GM11168 (cell line): ENCODE measurements at regions not wholly inside any gene's neighbourhood (a gene's known extent, or its start where the extent isn't known, plus 50 kb on each side); places are given as distances from the start of the nearest gene placed in this dataset.
"Not testable (repeated sequence)": the region's sequence is repeated elsewhere in the genome, so short reads cannot be mapped to it uniquely, and the experiment has no call there.

Experiments
- in situ Hi-C: fragments of 300-500 bp; cut with MboI; formaldehyde crosslinking; loops from one replicate; pipeline ENCODE4 v1.12.0; 2022; ENCODE audit warnings: low sequenced_read_pairs; ENCODE audit not compliant: unreplicated experiment

DNA sequence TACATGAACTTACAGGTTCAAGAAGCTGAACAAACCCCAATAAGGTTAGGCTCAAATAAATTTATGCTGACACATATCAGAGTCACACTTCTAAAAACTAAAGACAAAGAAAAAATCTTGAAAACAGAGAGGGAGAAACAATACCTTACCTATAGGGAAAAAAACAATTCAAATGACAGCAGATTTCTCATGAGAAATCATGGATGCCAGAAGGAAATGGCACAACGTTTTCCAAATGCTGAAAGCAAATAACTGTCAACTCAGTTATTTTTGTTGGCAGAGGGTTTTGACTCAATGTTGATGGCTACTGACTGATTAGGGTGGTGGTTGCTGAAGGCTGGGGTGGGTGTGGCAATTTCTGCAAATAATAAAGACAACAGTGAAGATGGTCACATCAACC, 239.4 kb downstream of the ARHGAP12 start:
- in situ Hi-C loops, result no loop called here

DNA sequence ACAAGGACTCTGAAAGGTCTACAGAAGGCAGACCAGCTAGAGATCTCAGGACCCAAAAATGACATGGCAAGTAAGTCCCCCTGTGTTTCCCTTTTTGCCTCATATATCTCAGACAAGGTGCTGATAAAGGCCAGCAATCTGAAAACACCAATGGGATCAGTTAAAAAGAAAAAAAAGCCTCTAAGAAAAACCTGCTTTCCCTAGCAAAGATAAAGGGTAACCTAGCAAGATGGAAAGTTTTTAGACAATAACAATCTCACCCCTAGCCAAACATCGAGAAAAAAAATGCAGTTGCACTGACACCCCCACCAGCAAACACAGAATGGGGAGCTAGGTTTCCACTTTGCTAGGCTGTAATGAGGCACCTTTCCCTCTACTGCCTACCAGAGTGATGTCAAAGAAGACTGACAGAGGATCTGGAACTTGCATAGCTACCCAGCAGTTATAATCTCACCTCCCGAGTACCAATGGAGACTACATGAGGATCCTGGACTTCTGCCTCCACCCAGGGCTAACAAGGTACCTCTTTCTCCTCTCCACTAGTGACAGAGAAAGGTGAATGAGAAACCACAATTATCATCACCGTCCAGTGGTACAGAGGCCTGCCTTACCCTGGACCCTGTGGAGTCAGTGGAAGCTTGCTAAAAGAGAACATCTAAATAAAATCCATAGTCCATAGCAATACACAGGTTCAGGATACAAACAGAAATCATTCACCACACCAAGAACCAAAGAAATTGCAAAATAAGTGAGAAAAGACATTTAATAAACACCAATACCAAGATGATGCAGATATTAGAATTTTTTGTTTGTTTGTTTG, 240.8 kb downstream of the ARHGAP12 start:
- in situ Hi-C loops, result no loop called here

DNA sequence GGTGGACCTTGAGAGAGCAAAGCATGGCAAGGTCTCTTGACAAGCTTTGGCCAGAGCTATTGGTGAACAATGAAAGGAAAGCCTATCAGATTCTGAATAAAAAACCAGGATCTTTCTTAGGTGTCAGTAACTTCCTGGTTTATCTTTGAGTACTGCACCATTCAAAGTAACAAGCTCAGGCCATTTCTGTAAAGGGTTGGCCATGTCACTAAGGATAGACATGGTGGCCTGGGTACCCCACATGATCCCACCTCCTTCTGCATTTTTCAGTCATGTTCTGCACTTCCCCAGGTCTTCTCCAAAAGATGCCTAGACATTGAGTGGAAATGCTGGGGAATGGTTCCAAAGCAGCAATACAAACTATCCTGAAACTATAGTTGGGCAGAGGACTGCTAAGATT, 242.0 kb downstream of the ARHGAP12 start:
- in situ Hi-C loops, result no loop called here

DNA sequence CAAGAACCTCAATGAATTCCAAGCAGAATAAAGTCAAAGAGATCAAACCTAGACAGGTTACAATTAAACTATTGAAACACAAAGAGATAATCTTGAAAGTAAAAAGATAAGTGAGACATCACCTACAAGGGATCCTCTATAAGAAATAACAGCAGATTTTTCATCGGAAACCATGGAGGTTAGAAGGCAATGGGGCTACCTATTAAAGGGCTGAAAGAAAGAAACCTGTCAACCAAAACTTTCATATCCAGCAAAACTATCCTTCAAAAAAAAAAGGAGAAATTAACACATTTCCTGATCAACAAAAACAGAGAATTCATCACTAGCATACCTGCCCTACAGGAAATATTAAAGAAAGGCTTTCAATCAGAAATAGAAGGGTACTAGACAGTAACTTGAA, 244.9 kb downstream of the ARHGAP12 start:
- in situ Hi-C loops, result no loop called here

DNA sequence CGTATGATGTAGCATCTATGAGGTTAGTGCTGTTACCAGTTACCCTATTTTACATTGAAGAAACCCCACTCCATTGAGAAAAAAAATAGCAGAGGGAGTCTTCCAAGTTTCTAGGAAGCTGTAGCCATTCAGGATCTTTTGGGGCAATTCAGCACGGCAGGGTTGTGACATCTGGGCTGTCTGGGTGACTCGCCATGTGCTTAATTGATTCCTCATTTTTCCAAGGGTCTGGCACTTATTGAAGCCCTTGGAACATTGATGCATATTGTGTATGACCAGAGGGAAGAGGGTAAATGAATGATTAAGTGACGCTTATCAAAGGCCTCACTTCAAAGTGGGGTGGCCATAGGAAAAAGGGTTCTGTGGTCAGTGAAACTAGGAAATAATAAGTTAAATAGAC, 248.7 kb downstream of the ARHGAP12 start:
- in situ Hi-C loops, result no loop called here

DNA sequence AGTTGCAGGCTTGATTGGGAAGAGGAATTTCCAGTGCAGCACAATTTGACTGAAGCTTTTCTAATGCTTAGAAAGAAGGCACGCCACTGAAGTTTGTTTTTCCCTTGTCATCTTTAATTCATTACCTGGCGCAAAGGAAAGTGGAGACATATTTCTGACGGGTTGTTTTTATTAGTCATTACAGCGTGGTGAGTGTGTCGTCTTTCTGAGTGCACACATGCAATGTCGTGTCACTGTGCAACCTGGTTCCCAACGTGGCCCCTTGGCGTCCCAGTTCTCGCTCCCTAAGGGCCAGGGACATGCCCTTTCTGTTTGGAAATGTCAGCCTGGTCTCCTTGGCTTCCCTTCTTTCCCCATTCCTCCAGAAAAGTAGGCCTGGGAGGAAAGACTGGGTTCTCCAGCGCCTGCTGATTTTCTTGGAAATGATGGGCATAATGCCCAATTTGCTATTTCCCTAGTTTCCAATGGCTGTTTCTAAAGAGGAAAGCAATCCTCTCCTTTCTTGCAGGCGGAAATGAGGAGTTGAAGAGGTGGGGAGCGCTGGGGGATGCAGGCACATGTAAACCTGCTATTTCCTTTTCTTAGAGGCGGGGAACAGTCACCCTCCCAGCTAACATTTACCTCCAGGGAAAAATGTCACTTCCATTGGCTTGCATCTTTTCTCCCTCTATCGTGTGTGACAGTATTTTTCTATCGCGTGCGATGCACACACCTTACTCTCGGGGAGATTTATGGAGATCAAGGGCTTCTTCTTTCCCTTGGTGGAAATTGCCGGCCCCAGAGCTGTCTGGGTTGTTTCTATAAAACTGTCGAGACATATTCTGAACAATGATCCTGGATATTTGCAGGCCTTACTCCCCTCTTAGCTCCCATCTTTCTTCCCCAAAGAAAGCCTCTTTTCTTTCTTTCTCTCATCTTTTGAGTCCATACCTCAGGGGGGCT, 249.8 kb downstream of the ARHGAP12 start:
- in situ Hi-C loops, result no loop called here

DNA sequence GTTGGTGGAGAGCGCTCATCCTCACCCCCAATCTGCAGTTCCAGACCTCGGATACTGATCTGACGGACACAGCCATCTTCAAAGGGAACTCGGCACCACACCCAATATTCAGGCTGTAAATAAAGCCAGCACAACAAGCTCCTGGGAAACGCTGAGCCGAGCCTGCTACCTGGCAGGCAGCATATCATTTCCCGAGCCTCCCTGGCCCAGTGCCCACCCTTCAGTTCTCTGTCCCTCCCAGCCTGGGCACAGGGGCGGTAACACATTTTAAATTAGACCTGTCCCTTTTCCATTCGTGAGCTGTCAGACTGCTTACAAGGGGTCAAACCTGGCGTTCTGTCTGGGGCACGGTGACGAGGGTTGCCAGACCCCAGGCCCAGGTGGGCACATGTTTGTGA, 250.5 kb downstream of the ARHGAP12 start:
- in situ Hi-C loops, result no loop called here

DNA sequence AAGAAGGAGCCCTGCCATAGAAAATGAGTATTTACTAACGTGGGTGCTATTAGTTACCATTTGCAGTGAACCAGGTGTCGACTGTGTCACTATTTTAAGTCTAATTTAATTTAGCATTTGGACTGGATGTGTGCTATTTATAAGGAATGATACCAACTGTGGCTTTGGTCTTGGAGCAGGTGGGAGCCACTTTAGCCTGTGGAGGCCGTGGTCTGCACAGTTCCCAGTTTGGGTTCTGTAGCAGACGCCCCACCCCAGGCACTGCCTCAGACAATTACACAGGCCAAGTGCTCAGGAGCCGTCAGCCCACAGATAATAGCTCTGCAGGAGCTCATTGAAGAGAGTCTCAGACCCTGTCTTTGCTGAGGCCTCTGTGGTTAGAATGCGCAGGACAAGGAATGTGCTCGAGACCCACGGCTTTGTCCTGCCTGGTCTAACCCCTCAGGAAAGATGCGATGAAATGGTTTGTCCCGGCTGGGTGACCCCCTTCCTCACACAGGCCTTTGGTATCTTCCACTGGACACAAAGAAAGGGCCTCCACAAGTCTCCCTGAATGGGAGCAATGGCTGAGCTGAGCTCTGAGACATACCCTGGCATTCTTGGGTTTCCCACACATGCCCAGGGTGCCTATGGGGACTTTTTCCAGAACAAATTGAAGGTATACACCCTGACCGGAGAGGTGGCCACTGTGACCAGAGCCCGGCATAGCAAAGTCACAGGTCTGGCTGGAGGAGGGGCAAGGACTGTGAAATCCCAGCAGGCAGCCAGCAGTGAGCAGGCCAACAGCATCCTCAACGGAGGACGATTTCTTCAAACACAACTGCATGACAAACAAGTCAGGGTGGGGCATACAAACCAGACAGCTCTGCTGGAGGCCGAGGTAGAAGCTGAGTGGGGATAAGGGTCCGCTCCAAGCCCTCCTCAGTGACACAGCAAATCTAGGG, 251.2 kb downstream of the ARHGAP12 start:
- in situ Hi-C loops, result no loop called here

DNA sequence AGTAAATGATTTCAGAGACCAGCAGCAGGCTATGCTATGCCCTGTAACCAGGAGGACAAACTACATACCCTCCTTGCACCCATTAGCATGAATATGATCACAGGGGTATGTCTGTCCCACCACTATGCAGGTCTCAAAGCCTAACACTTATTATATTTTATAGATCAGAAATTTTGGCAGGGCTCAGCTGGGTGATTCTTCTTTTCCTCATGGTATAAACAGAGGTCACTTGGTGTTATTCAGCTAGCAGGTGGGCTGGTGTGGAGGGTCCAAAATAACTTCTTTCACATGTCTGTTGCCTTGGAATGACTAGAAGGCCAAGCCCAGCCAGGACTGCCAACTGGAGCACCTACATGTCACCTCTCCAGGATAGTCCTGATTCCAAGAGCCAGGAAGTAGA, 252.9 kb downstream of the ARHGAP12 start:
- in situ Hi-C loops, result no loop called here

DNA sequence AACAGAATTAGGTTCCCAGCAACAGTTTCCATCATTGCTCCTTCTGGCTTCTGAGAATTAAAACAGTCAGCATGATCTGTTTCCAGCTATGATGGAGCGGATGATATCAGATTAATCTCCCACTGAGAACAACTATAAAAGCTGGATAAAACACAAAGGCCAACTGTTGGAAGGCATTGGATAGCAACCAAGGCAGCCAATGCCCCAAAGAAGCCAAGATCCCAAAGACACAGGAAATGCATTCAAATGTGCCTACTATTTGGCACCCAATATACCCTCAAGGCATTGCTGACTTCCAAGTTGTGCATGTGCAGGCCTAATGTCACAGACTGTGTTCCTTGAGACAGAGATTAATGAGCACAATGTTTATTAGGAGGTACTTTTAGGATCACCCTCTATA, 259.3 kb downstream of the ARHGAP12 start:
- in situ Hi-C loops, result no loop called here

DNA sequence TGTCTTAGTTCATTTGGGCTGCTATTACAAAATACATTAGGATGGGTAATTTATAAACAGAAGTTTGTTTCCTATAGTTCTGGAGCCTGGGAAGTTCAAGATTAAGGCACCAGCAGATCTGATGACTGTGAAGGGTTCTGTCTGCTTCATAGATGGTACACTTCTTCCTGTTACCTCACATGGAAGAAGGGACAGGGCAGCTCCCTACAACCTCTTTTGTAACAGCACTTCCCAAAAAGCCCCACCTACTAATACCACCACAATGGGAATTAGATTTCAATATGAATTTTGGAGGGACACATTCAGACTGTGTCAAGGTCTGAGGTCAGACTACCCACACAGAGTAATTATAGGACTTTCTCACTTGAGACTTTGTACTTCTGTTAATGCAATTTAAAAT, 260.3 kb downstream of the ARHGAP12 start:
- in situ Hi-C loops, result no loop called here

DNA sequence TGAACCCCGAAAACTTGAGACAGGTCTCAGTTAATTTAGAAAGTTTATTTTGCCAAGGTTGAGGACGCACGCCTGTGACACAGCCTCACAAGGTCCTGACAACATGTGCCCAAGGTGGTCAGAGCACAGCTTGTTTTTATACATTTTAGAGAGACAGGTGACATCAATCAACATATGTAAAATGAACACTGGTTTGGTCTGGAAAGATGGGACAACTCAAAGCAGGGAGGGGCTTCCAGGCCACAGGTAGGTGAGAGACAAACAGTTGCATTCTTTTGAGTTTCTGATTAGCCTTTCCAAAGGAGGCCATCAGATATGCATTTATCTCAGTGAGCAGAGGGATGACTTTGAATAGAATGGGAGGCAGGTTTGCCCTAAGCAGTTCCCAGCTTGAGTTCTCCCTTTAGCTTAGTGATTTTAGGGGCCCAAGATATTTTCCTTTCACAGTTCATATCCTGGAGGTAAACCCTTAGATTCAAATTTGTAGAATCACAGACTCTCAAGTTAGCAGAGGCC, 262.8 kb downstream of the ARHGAP12 start:
- in situ Hi-C loops, result not testable (repeated sequence)

DNA sequence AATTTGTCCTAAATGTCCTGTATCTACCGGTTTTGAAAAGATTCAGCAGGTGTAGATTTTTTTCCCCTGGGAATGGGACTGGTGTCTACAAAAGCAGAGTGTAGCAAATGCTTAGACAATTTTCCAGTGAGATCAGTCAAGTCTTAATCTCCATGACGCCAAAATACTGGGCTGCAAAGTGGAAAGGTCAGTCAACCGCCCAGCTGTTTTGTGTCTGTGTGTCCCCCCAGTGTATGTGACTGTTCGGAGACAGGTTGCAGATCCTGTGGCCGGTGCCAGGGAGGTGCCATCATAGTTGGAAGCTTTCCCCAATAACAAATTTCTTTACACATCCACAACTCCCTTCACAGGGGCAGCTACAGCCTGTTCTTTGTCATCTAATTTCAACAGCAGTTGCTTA, 263.8 kb downstream of the ARHGAP12 start:
- in situ Hi-C loops, result no loop called here

DNA sequence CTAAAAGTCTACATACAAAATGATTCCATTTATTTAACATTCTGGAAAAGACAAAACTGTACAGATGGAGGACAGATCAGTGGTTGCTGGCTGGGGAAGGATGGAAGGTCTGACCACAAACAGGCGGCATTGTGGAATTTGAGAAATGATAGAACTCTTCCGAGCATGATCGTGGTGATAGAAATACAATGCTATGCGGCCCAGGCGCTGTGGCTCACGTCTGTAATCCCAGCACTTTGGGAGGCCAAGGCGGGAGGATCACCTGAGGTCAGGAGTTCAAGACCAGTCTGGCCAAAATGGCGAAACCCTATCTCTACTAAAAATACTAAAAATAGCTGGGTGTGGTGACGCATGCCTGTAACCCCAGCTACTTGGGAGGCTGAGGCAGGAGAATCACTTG, 264.6 kb downstream of the ARHGAP12 start:
- in situ Hi-C loops, result not testable (repeated sequence)

DNA sequence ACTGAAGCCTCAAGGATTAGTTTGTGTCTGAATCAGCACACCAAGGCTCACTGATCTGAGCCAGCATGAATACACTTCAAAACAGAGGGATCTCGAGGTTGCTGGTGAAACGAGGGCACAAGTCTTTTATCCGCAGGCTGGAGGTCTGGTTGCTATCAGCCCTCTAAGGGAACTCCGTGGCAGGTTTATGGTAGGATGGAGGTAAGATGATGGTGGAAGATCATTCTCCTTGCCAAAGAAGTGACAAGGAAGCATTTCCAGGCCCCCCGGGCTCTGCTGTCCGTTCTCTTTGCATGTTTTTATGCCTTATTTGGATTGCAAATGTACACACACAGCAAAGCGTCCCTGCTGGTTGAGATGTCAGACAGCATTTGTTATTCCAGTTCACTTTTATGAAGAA, 268.3 kb downstream of the ARHGAP12 start:
- in situ Hi-C loops, result no loop called here

DNA sequence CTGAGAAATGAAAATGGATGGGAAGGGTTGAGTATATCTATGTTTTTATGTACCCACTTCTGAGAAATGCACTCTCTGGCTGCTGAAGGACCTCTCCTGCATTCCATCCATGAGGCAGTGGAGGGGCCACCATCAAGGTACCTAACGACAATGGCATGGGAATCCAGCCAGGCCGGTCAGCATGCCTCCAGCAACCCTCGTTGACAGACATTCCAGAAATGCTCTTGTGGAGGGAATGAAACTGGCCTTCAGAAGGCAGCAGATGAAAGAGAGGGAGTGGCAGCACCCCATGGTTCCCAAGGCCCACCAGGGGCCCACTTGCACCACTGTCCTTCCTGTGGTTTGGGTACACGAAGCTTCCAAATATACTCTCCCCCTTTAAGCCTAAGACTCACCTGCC, 269.0 kb downstream of the ARHGAP12 start:
- in situ Hi-C loops, result no loop called here

DNA sequence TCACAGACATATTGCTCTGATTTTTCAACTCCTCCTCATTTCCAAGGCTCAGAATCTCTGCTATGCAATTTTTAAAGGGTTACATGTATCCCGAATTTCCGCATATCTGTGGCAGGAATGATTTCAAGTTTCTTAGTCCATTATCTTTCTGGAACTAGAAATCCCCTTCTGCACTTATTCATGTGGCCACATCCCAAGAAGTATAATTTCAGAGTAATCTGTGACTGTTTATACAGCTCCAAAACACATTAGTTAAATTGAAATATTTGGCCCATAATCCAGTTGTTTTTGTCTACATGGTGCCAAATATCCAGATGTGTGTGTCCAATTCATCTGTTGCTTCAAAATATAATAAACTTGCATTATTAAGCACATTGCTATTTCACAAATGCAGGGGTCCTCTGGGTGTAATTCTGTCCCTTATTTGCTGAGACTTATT, 271.2 kb downstream of the ARHGAP12 start:
- in situ Hi-C loops, result no loop called here

DNA sequence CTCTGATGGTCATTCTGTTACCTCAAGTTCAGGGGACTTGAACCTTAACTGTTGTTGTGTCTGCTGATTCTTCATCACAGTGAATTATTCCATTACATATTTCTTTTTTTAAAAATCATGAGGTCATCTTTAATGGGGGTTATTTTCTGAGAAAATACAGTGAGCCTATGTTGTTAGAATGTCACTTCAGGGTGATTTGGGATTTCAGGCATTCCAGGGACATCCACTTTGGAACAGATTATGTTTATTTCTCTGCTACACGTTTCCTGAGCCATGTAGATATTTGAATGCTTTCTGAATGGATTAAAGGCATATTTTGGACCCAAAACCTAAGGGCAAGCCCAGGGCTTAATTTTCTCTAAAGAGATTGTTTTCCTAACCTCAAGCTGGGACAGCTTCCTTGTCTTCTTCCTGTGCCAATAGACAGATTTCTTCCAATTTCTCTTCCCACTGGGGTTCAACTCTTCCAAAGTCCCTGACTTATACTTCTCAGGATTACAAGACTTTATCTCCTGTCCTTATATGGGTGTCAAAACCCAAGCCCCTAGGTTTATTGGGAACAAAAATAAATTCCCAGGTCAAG, 271.7 kb downstream of the ARHGAP12 start:
- in situ Hi-C loops, result no loop called here

DNA sequence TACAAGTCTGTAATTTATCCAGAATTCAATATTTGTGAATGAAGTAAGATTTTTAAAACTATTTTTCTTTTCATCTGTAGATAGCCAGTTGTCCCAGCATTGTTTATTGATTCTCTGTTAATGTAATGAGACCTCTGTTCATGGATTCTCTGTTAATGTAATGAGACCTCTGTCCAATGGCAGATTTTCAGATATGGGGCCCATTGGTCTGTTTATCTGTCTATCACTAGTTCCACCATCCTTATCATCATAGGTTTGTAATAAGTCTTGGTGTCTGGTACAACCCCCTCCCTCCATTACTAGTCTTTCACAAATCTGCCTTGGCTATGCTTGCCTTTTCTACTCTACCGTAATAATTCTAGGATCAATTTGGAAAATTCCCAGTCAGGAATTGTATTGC, 276.6 kb downstream of the ARHGAP12 start:
- in situ Hi-C loops, result no loop called here

DNA sequence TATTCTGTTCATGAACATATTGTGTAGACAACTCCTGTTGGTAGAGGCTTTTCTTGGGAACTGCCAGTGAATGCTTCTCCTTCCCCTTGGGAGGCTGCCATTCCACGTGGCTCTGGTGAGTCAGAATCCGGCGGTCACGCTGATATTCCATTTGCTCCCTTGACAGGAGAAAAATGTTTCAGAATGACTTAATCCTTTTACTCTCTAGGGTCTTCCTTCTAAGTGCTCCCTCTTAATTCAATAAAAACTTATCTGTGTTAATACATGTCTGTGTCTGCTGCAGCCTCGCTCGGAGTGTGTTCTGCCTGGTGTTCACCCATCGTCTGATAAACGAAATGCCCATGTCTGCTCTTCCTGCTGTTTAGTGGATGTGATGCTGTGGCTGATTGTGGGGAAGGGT, 278.6 kb downstream of the ARHGAP12 start:
- in situ Hi-C loops, result no loop called here
